ENCODE measurements at regions not wholly inside any gene's neighbourhood (a gene's known extent, or its start where the extent isn't known, plus 50 kb on each side); places are given as distances from the start of the nearest gene placed in this dataset.

DNA sequence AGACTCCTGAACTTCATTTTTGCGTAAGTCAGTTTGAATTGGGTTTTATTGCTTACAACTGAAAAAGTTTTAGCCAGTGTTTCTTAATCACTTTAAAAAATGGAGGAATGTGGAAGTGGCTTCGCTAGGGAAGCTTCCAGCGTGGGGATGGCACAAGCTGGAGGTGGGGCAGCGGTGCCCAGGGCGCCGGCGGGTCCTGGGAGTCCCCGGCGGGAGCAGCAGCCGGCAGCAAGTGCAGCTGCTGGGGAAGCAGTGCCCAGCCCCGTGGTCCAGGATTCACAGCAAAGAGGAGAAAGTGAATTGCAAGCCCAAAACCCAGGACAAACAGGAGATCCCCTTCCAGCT is 301.8 kb upstream of the PROK2 start:
- Histone ChIP-seq H3K9ac (ENCODE audit: low read depth, low read length) (no peak overlapping the region), H3K27me3 (ENCODE audit: control insufficient read depth, insufficient read depth, low read length) (peaks cover 13% of the 10 kb centered on the region), H3K79me1 (ENCODE audit: low read depth in 1 of 2, low read length in 2 of 2) (no peaks in the 10 kb centered on the region), H4K5ac (ENCODE audit: low read depth, low read length) (no peak overlapping the region), H2AFZ (replicated peaks; ENCODE audit: low read length, poor library complexity) (no peak overlapping the region), H4K91ac (ENCODE audit: insufficient read depth, low read depth, low read length) (no peak overlapping the region), H3K4ac (ENCODE audit: low read depth, low read length) (no peak overlapping the region), H3K18ac (ENCODE audit: low read depth, low read length) (no peak overlapping the region), H4K20me1 (ENCODE audit: insufficient read depth, low read length) (no peaks in the 10 kb centered on the region), H2AK5ac (ENCODE audit: low read depth, low read length) (no peak overlapping the region), H3K4me2 (ENCODE audit: low read depth, low read length) (no peak overlapping the region), H3K4me1 (ENCODE audit: control insufficient read depth, insufficient read depth, low read length) (no peaks in the 10 kb centered on the region), H2AK9ac (replicated peaks; ENCODE audit: low read depth, low read length, poor library complexity) (no peak overlapping the region), H3K23ac (ENCODE audit: low read depth, low read length) (no peak overlapping the region), H3K9me1 (ENCODE audit: insufficient read depth, low read length) (no peaks in the 10 kb centered on the region), H3K27ac (ENCODE audit: insufficient read depth, low read length) (no peak overlapping the region), H3K14ac (replicated peaks; ENCODE audit: low read depth, low read length) (no peak overlapping the region), H2BK5ac (ENCODE audit: low read depth, low read length, poor library complexity, severe bottlenecking) (no peak overlapping the region), H2BK120ac (ENCODE audit: low read depth, low read length) (no peak overlapping the region), H3K56ac (ENCODE audit: extremely low read depth, insufficient read depth, low read length) (no peak overlapping the region), H2BK15ac (ENCODE audit: low read depth, low read length) (no peak overlapping the region), H3K9me3 (ENCODE audit: control insufficient read depth, insufficient read depth, low read length) (no peaks in the 10 kb centered on the region), H4K8ac (ENCODE audit: low read depth in 2 of 2, low read length in 2 of 2) (no peak overlapping the region), H2BK20ac (ENCODE audit: low read depth, low read length) (no peak overlapping the region), H3K36me3 (ENCODE audit: control insufficient read depth, insufficient read depth, low read length) (no peaks in the 10 kb centered on the region), H3K4me3 (ENCODE audit: insufficient read depth, low read depth, low read length) (no peak overlapping the region)
- ChIA-PET POLR2A (ENCODE audit: unreplicated experiment) (no interaction called here), CTCF (interaction anchor here (0.8 kb wide), 1 partner anchor 16 kb away, joined by 3 read pairs; no protein-coding TSS in a partner anchor)
- no peak for DNase-seq
- dilution Hi-C loops (cut with HindIII; ENCODE audit: low sequenced_read_pairs, unreplicated experiment) (no loop called here), in situ Hi-C loops (cut with MboI; ENCODE audit: low sequenced_read_pairs) (no loop called here), intact Hi-C loops (cut with micrococcal nuclease) (no loop called here)
- no TSS peak for BruUV-seq (replicated peaks)
- 62% methylated on average over 2 of the region's 11 CpGs; no CpG with 5 or more reads in 1 of the 2 experiments for WGBS, 2 experiments (ENCODE audit: extremely low coverage in 2 of 2, insufficient read length in 1 of 2)
- no peak for TF ChIP-seq POLR2A (IDR thresholded peaks at IDR 0.05; ENCODE audit: low read depth, low read length)
- TF ChIP-seq MXI1 (IDR thresholded peaks at IDR 0.05; ENCODE audit: borderline replicate concordance, low read depth, low read length) = no peak
- no peak for TF ChIP-seq SMC3 (IDR thresholded peaks at IDR 0.05; ENCODE audit: low read depth, low read length)
- no peak for TF ChIP-seq RFX5 (IDR thresholded peaks at IDR 0.05; ENCODE audit: low read depth, low read length)
- no peak for TF ChIP-seq RCOR1 (IDR thresholded peaks at IDR 0.05; ENCODE audit: insufficient replicate concordance, low read length)
- TF ChIP-seq BHLHE40 (IDR thresholded peaks at IDR 0.05; ENCODE audit: low read depth, low read length) = no peak
- no peak for TF ChIP-seq FOS (IDR thresholded peaks at IDR 0.05; ENCODE audit: low read depth, low read length)
- ATAC-seq (ENCODE audit: low read depth) = no peak

Measured in IMR-90 (cell line).